ENCODE measurements at regions not wholly inside any gene's neighbourhood (a gene's known extent, or its start where the extent isn't known, plus 50 kb on each side); places are given as distances from the start of the nearest gene placed in this dataset.

- TF ChIP-seq POLR2A (IDR thresholded peaks at IDR 0.05) = no peak
- TF ChIP-seq CTCF (IDR thresholded peaks at IDR 0.05) = no peak
These were observed 131.3 kb upstream of the RAP1B start for GRCh38 chr12:68479261-68479895.
